MM.1S (cell line): ENCODE measurements at regions not wholly inside any gene's neighbourhood (a gene's known extent, or its start where the extent isn't known, plus 50 kb on each side); places are given as distances from the start of the nearest gene placed in this dataset.

Source experiments
- DNase-seq: peaks from one replicate; pipeline ENCODE4 v3.0.0-alpha.2; 2015
- H2AFZ ChIP-seq: fragments of 300-600 bp; sonication (generic); 2 replicates; pipeline ENCODE4 v1.6.0; 2016; ENCODE audit warnings: antibody characterized with exemption, low read length
- H3F3A ChIP-seq: fragments of 300-600 bp; sonication (generic); 2 replicates; pipeline ENCODE4 v1.6.1; 2016; ENCODE audit warnings: mild to moderate bottlenecking, antibody characterized with exemption, low read length, moderate library complexity, mixed read lengths; ENCODE audit not compliant: insufficient read depth
- H3K27ac ChIP-seq: fragments of 300-600 bp; sonication (generic); 2 replicates; pipeline ENCODE4 v1.5.1; 2016; ENCODE audit warnings: mild to moderate bottlenecking, low read length
- H3K27me3 ChIP-seq: fragments of 300-600 bp; sonication (generic); replicated peaks from 2 replicates; pipeline ENCODE4 v1.6.0; 2016; ENCODE audit warnings: low read length; ENCODE audit not compliant: insufficient read depth
- H3K36me3 ChIP-seq: fragments of 300-600 bp; sonication (generic); replicated peaks from 2 replicates; pipeline ENCODE4 v1.6.1; 2016; ENCODE audit warnings: mild to moderate bottlenecking, low read length, mixed read lengths; ENCODE audit not compliant: insufficient read depth
- H3K4me1 ChIP-seq: fragments of 300-600 bp; sonication (generic); 2 replicates; pipeline ENCODE4 v1.6.1; 2016; ENCODE audit warnings: low read length, mixed read lengths
- H3K4me2 ChIP-seq: fragments of 300-600 bp; sonication (generic); 2 replicates; pipeline ENCODE4 v1.6.0; 2016; ENCODE audit warnings: low read depth, low read length
- H3K4me3 ChIP-seq: fragments of 300-600 bp; sonication (generic); 2 replicates; pipeline ENCODE4 v1.5.1; 2016; ENCODE audit warnings: low read length, mixed read lengths
- H3K79me2 ChIP-seq: fragments of 300-600 bp; sonication (generic); 2 replicates; pipeline ENCODE4 v1.6.1; 2016; ENCODE audit warnings: mixed run types, low read length, mixed read lengths
- H3K9ac ChIP-seq: fragments of 300-600 bp; sonication (generic); 2 replicates; pipeline ENCODE4 v1.6.1; 2016; ENCODE audit warnings: low read length, mixed read lengths
- H3K9me2 ChIP-seq: fragments of 300-600 bp; sonication (generic); replicated peaks from 2 replicates; pipeline ENCODE4 v1.6.1; 2016; ENCODE audit warnings: mild to moderate bottlenecking, low read length, mixed read lengths; ENCODE audit not compliant: insufficient read depth
- H3K9me3 ChIP-seq: fragments of 300-600 bp; sonication (generic); replicated peaks from 2 replicates; pipeline ENCODE4 v1.6.1; 2016; ENCODE audit warnings: mild to moderate bottlenecking, low read length, mixed read lengths; ENCODE audit not compliant: insufficient read depth
- H4K20me1 ChIP-seq: fragments of 300-600 bp; sonication (generic); 2 replicates; pipeline ENCODE4 v1.6.1; 2016; ENCODE audit warnings: mild to moderate bottlenecking, low read length, moderate library complexity, mixed read lengths; ENCODE audit not compliant: insufficient read depth
- CTCF ChIP-seq: fragments of 300-600 bp; sonication (generic); IDR thresholded peaks from 2 replicates; pipeline ENCODE4 v1.5.1; 2016; ENCODE audit warnings: antibody characterized with exemption, low read length, mixed read lengths
- EZH2 ChIP-seq: fragments of 300-600 bp; sonication (generic); optimal IDR thresholded peaks from 2 replicates; pipeline ENCODE3; 2017; ENCODE audit warnings: low read depth, mild to moderate bottlenecking, antibody characterized with exemption, low read length, mixed read lengths
- EZH2phosphoT487 ChIP-seq: fragments of 300-600 bp; sonication (generic); IDR thresholded peaks from 2 replicates; pipeline ENCODE4 v1.6.1; 2018; ENCODE audit warnings: antibody characterized with exemption, low read length

- Histone ChIP-seq H3K9me3 (no peaks in the 10 kb centered on the region), H3K4me3 (no peak overlapping the region), H3K79me2 (no peaks in the 10 kb centered on the region), H3K9me2 (no peaks in the 10 kb centered on the region), H3K36me3 (no peaks in the 10 kb centered on the region), H3K4me2 (peak overlapping the region; percentile 25; the same call in 1 of the 2 replicates), H2AFZ (no peak overlapping the region), H3K9ac (no peak overlapping the region), H4K20me1 (no peaks in the 10 kb centered on the region), H3K4me1 (peaks cover 15% of the 10 kb centered on the region), H3K27ac (no peak overlapping the region), H3K27me3 (no peaks in the 10 kb centered on the region), H3F3A (peaks cover 17% of the 10 kb centered on the region; the same call in 1 of the 2 replicates)
- peak; percentile 89 for TF ChIP-seq CTCF
- TF ChIP-seq EZH2 = no peak
- DNase-seq = peak; percentile 73
Observed at GRCh38 chr15:85854345-85855097, 59.8 kb upstream of the KLHL25 start.

GRCh38 chr15:85858586-85859375 is 64.1 kb upstream of the KLHL25 start:
- no peaks in the 10 kb centered on the region for H3K9me3 ChIP-seq
- H2AFZ ChIP-seq = peak overlapping the region; percentile 61
- peaks cover 15% of the 10 kb centered on the region for H3K4me1 ChIP-seq
- H3F3A ChIP-seq = peaks cover 17% of the 10 kb centered on the region; the same call in 1 of the 2 replicates
- H3K36me3 ChIP-seq = no peaks in the 10 kb centered on the region
- H3K9ac ChIP-seq = peak overlapping the region; percentile 25; the same call in 1 of the 2 replicates
- no peak for TF ChIP-seq EZH2
- TF ChIP-seq CTCF = peak; percentile 85
- no peaks in the 10 kb centered on the region for H3K79me2 ChIP-seq
- no peaks in the 10 kb centered on the region for H3K27me3 ChIP-seq
- peak overlapping the region; percentile 47 for H3K4me3 ChIP-seq
- peak; percentile 86 for DNase-seq
- H3K9me2 ChIP-seq = no peaks in the 10 kb centered on the region
- H3K4me2 ChIP-seq = peak overlapping the region; percentile 63
- no peaks in the 10 kb centered on the region for H4K20me1 ChIP-seq
- peak overlapping the region; percentile 39; the same call in 1 of the 2 replicates for H3K27ac ChIP-seq

GRCh38 chr15:85859671-85860070 is 64.9 kb upstream of the KLHL25 start:
- TF ChIP-seq CTCF (no peak), EZH2 (no peak), EZH2phosphoT487 (no peak)
- H3K27ac ChIP-seq = no peak overlapping the region
- no peaks in the 10 kb centered on the region for H4K20me1 ChIP-seq

More at GRCh38 chr15:85859671-85860070, 64.9 kb upstream of the KLHL25 start:
- Histone ChIP-seq H3K9me2 (no peaks in the 10 kb centered on the region), H3F3A (peaks cover 17% of the 10 kb centered on the region; the same call in 1 of the 2 replicates), H2AFZ (no peak overlapping the region), H3K4me2 (no peak overlapping the region), H3K9ac (no peak overlapping the region), H3K27me3 (no peaks in the 10 kb centered on the region), H3K36me3 (no peaks in the 10 kb centered on the region), H3K4me1 (peaks cover 15% of the 10 kb centered on the region), H3K9me3 (no peaks in the 10 kb centered on the region), H3K79me2 (no peaks in the 10 kb centered on the region), H3K4me3 (no peak overlapping the region)
- DNase-seq = no peak
